GM18520 (cell line): ENCODE measurements at regions not wholly inside any gene's neighbourhood (a gene's known extent, or its start where the extent isn't known, plus 50 kb on each side); places are given as distances from the start of the nearest gene placed in this dataset.
"Not testable (repeated sequence)": the region's sequence is repeated elsewhere in the genome, so short reads cannot be mapped to it uniquely, and the experiment has no call there.

ENCODE experiments used
- ATAC-seq: cut with Tn5 transposase; IDR thresholded peaks from one replicate; pipeline ENCODE4 v1.9.1; 2021; ENCODE audit not compliant: unreplicated experiment

DNA sequence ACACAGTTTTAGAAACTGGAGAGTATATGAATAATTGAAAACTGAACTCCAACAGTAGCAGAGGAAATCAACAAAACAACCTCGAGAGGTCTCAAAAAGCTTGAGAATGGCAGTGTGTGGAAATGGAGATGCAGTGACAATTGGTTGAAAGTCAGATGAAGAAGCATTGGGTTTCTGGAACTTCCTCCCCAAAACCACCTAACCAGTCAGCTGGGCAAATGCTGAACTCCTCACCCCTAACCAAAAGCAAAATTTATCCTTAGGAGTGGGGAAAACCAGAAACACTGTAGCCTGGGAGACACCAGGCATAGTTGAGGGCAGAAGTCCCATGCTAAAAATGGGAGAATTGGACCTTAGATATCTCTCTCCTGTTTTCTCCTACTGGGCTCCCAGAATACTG, 109.9 kb downstream of the TANC2 start:
- no peak for ATAC-seq

DNA sequence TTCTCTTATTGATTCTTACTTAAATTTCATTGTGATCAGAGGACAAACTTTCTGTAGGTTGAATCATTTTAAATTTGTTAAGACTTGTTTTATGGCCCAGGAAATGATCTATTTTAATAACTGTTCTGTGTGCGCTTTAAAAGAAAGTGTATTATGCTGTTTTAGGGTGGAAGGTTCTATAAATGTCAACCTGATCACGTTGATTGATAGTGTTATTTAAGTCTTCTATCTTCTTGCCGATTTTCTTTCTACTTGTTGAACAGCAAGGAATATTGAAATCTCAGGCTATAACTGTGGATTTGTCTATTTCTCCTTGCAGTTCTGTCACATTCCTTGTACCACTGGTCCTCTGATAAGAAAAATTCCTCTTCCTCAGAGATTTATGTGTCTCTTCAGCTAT, 112.7 kb downstream of the TANC2 start:
- no peak for ATAC-seq

DNA sequence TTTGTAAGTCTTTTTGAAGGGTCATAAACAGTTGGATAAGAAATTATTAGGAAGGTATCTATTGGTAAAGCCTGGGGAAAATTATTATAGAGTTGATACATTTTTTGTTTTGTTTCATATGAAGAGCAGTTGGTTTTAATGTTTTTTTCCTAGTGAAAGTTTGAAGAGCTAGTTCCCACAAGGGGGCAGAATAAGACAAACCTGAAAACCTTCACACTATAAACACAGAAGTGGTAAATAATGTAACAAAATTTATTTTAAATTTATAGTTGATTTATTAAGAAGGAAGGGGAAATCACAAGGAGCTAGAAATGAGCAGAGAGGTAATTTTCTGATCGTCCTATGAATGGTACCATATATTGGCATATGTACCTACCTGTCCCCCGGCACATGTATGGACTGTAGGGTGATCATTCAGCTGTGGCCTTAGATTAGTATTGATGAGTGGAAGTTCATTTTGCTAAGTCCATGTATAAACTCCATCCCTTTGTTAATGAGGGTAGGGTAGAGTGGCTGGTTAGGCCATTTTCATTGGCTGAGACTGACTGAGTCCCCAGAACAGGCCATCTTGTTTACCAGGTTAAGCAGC, 116.3 kb downstream of the TANC2 start:
- no peak for ATAC-seq

DNA sequence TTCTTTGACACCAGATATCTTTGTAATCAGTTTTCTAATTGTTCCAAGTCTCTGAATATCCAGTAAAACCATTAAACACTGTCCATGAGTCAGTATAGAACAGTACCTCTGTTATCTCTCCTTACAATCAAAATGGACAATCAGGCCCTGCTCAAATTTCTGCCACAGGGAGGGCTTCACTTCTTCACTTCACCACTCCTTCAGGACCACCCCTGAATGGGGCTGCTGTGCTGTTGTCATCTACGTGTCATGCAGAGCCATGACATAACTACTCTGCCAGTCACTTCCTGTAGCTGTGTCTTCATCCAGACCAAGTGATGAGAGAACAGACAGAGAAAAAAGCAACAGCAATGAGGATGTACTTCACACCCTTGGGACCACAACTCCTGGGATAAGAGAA, 116.9 kb downstream of the TANC2 start:
- no peak for ATAC-seq

DNA sequence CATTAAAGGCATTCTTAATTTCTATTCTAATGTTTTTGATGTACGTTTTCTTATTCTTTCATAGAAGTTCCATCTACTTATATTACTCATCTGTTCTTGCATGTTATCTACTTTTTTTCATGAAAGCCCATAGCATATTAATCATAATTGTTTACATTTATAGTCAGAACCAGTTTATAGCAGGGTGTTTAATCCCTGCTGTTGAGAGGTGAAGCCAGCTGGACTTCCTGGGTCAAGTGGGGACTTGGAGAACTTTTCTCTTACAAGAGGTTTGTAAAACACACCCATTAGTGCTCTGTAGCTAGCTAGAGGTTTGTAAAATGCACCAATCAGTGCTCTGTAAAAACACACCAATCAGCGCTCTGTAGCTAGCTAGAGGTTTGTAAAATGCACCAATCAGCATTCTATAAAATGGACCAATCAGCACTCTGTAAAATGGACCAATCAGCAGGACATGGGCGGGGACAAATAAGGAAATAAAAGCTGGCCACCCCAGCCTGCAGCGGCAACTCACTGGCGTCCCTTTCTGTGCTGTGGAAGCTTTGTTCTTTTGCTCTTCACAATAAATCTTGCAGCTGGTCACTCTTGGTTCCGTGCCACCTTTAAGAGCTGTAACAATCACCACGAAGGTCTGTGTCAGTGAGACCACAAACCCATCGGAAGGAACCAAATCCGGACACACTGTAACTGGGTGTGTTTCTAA, 120.6 kb downstream of the TANC2 start:
- ATAC-seq: no peak

DNA sequence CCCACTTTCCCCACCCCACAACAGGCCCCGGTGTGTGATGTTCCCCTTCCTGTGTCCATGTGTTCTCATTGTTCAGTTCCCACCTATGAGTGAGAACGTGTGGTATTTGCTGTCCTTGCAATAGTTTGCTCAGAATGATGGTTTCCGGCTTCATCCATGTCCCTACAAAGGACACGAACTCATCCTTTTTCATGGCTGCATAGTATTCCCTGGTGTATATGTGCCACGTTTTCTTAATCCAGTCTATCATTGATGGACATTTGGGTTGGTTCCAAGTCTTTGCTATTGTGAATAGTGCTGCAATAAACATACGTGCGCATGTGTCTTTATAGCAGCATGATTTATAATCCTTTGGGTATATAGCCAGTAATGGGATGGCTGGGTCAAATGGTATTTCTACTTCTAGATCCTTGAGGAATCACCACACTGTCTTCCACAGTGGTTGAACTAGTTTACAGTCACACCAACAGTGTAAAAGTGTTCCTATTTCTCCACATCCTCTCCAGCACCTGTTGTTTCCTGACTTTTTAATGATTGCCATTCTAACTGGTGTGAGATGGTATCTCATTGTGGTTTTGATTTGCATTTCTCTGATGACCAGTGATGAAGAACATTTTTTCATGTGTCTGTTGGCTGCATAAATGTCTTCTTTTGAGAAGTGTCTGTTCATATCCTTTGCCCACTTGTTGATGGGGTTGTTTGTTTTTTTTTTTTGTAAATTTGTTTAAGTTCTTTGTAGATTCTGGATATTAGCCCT, 124.5 kb downstream of the TANC2 start:
- not testable (repeated sequence) for ATAC-seq

DNA sequence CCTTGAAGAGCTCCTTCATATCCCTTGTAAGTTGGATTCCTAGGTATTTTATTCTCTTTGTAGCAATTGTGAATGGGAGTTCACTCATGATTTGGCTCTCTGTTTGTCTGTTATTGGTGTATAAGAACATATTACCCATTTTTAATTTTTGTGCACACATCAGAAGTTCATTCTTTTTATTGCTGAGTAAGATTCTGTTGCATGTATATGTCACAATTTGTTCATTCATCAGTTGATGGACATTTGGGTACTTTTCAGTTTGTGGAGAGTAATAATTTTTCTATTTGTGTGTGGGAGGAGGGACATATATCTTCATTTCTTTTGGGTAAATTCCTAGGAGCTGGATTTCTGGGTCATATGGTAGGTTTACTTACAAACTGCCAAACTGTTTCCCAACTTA, 125.9 kb downstream of the TANC2 start:
- not testable (repeated sequence) for ATAC-seq

DNA sequence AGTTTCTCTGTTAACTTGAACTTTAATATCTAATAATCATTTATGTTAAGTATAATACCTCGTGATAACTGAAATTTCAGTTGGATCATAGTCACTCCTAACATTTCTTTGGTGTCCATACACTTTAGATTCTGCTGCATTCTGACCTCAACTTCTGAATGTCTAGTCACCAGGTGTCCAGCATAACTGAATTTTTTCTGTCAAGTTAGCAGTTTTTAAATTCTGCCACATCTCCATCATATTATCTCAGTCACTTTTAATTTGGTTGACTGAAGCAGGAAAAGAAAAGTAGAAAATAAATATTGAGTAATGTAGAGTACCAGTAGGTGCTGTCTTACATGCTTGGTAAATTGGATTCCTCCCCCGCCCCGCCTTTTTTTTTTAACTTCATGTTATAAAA, 128.6 kb downstream of the TANC2 start:
- ATAC-seq: no peak

DNA sequence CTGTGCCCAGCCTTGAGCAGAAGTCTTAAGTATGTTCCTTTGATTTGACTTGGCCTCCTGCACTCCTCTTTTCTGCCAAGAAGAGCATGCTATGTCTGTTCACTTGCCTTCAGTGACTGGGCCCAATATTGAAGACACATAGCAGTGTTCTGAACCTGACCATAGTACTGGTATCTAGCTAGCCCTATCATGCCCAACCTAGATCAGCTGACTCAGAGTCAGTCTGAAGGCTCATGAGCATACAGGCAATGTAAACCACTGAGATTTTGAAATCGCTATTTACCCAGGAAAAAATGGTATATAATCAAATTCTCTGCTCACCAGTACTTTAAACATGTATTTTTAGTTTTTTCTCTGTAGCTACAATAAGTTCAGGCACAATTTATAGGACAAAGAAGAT, 129.4 kb downstream of the TANC2 start:
- ATAC-seq: no peak

DNA sequence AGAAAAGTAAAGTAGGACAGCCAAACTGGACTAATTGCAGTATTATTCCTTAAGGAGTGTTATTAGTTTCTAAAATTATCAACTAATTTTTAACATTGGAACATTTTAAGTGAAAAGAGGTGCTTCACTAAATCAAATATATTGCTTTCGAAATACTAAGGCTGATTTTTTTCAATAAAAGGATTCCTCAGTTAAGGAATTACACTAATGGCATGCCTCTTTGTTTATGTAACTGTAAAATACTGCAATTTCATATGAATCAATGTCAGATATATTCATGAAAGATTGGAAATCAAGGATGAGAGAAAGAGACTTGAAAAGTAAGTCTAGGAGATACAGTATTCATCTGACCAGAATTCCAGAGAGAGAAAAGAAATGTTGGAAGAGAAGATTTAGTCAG, 129.8 kb downstream of the TANC2 start:
- ATAC-seq: no peak

DNA sequence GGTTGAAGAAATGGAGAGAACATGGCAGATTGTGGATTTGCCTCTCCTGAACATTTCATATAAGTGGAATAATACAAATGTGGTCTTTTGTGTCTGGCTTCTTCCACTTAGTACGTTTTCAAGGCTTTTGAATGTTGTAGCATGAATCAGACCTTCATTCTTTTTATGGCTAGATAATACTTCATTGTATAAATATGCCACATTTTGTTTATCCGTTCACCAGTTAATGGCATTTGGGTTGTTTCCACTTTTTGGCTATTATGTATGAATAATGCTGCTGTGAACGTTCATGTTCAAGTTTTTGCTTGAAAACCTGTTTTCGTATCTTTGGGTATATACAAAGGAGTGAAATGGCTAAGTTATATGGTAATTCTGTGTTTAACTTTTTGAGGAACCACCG, 130.4 kb downstream of the TANC2 start:
- no peak for ATAC-seq

DNA sequence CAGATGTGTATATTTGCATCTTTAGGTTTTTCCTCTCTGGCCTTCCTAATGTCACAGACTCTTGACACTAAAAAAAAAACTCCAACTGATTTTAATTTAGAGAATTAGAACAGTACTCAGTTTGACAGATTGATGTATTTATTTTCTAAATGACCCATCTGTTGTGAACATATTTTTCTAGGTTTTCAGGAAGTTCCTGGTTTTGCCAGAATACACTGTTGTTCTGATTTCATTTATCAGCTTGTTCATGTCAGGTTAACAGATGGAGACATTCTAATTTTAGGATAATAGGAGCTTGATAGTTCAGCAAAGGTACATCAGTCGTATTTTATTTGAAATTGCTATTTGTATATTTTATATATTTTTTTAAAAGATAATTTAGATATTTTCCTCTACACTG, 133.4 kb downstream of the TANC2 start:
- no peak for ATAC-seq

DNA sequence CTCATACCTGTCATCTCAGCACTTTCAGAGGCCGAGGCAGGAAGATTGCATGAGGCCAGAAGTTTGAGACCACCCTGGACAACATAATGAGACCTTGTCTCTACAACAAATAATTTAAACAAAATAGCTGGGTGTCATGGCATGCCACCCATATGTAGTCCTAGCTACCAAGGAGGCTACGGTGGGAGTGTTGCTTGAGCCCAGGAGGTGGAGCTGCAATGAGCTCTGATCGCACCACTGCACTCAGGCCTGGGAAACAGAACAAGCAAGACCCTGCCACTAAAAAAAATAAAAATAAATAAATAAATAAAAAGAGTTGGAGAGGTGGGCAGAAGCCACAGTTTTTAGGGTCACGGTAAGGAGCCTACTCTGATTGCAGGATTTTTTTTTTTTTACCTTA, 136.0 kb downstream of the TANC2 start:
- no peak for ATAC-seq

DNA sequence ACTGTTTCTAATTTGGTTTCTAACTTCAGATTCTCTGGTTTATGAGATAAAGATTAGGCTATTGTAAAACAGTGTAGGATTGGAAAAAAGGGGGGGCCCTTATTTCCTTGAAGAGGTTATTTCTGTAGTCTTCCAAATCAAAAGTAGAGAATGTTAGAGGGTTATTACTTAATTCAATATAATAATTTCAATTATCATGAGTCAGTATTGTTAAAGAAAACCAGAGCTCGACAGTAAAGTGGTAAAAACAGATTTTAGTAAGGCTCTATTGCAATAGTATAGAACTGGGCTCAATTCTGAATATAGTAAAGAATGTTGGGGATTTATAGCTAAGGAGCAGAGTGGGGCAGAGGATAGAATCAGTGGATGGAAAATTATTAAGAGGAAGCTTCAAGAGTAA, 140.0 kb downstream of the TANC2 start:
- ATAC-seq: no peak

DNA sequence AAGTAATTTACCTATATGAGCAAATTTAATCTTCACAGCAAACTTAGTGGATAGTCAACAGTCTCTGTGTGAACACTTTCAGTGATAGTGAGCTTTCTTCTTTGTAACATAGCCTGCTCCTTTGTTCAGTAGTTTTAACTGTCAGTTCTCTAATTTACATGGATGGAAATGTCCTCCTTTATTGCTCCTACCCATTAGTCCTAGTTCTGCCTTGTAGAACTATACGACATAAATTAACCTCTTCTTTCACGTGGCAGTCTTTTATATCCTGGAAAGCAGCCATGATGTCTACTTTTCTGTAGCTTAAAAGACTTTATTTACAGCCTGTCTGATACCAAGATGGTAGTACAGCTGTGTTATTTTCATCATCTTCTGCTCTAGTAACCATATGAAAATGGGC, 143.6 kb downstream of the TANC2 start:
- ATAC-seq: no peak

DNA sequence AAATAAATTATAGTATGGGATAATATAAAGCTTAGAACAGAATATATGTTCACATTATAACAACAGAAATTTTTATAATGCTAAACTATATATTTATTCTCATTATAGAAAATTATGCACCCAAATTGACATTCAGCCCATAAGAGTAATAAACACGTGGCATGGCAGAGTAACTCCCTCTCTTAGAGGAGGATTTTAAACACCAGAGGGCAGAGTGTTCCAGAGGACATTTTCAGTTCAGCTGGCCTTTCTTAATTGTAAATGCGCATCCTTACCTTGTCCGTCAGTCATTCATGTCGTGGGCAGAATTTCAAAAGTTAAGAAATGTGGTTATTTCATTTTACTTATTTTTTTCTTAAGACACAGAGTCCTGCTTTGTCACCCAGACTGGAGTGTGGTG, 147.1 kb downstream of the TANC2 start:
- ATAC-seq: no peak

DNA sequence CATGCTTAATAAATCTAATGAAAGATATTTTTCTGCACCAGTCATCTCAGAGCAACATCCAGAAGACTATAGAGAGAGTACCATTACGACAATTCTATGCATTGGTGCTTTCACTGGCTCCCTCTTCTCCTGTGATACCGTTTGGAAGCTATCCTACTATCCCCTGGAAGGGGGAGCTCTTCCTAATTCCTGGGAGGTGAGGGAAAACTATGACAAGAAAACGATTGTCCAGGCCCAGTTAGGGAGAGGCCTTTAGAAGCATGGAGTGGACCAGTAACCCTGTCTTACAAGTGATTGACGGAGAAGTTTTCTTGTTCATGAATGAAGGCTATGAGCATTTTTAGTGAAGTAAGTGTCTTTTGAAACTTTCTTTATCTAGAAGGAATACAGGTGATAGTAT, 150.2 kb downstream of the TANC2 start:
- no peak for ATAC-seq

DNA sequence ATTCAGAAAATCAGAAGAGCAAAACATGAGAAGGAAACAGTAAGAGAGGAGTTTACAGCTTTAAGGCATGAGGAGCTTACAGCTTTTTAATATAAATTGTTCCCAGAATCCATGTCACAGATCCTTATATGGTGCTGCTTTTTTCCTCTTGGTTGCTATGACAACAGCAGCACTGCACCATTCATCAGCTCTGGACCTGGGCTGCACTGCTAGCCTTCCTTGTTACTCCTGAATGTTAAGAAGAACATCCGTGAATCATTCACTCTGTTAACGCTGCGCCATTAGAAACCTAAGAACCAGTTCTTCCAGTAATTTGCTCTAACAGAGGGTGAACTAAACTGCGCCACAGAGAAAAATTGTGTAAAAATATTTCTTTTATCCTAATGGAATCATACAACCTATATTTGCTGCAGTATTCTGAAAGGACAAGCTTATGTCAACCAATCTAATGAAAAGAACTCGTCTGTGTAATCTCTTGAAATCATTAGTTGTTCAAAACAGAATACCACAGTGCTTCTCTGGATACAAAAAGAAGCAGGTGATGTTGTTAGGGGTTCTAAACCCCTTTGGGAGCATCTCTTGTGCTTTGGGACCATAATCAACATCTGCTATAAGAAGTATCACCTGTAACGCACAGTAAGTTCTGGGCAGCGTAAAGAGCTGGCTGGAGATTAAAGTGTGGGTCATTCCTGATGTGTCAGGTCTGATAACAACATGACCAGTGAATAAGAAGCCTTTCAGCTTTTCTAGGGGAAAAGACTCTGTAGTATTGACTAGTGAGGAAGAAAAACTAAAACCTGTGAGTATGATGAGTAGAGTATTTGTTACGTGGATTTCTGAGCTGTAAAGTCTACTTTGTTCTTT, 151.2 kb downstream of the TANC2 start:
- no peak for ATAC-seq

DNA sequence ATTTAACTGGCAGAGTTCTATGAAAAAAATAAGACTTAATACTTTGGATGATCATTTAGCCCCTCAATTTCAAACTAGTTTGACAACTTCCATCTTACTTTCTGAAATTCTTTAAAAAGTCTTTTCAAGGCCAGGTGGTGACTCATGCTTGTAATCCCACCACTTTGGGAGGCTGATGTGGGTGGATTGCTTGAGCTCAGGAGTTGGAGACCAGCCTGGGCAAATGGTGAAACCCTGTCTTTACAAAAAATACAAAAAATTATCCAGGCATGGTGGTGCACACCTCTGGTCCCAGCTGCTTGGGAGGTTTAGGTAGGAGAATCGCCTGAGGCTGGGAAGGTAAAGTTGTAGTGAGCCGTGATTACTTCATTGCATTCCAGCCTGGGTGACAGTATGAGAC, 154.4 kb downstream of the TANC2 start:
- no peak for ATAC-seq

DNA sequence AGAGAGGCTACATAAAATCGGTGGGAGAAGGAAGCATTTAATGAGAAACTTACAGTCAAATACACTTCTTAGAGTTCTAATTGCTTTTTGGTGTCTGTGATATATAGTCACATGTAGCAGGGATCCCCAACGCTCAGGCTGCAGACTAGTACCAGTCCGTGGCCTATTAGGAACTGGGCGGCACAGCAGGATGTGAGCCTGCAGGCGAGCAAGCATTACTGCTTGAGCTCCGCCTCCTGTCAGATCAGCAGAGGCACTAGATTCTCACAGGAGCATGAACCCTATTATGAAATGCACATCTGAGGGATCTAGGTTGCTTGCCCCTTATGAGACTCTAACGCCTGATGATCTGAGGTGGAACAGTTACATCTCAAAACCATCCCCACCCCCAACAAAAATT, 158.5 kb downstream of the TANC2 start:
- no peak for ATAC-seq

DNA sequence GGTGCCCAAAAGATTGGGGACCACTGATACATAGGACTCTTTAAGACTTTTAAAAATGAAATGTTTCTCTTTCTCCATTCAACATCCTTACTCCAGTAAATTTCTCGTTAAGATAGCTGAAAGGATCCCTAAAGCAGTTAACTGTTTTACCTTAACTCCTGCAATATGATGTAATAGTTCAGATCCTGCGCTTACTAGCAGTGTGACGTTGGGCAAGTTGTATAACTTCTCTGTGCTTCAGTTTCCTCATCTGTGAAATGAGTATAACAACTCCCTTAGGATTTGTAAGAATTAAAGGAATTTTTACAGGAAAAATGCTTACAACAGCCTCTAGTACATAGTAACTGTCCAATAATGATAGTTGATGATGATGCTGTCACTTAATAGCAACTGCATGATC, 158.9 kb downstream of the TANC2 start:
- ATAC-seq: no peak

DNA sequence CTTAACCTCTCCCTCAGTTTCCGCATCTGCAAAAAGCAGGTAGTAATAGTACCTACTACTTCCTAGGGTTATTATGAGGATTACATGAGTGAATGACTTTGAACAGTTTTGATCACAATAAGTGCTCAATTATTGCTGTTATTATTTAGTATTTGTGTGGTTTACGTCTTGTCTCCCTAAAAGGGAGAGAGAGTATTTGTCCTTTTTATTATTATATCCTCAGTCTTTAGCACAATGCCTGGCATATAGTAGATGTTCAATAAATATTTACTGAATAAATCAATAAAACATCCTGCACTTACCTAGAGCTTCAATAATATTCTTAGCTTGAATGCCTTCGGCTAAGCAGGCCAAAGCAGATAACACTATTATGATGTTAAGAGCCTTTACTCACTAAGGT, 160.0 kb downstream of the TANC2 start:
- ATAC-seq: no peak
